Sigmoid colon (tissue), 6 donors: ENCODE measurements at regions not wholly inside any gene's neighbourhood (a gene's known extent, or its start where the extent isn't known, plus 50 kb on each side); places are given as distances from the start of the nearest gene placed in this dataset.

Experiments used
- DNase-seq: peaks from one replicate; pipeline ENCODE4 v3.0.0-alpha.2; 2019
- H3K27ac ChIP-seq, 4 donors: fragments of 200-600 bp; sonication (generic); one replicate each; pipeline ENCODE4 v1.5.1; 2016 to 2019; ENCODE audit warnings: mild to moderate bottlenecking in 1 of 4
- H3K27me3 ChIP-seq, 3 donors: fragments of 200-600 bp; sonication (generic); one replicate each; pipeline ENCODE4 v1.5.1; 2019; ENCODE audit warnings: mild to moderate bottlenecking in 1 of 3
- H3K36me3 ChIP-seq, 4 donors: fragments of 200-600 bp; sonication (generic); one replicate each; pipeline ENCODE4 v1.5.1; 2016 to 2019
- H3K4me1 ChIP-seq, 4 donors: fragments of 200-600 bp; sonication (generic); one replicate each; pipeline ENCODE4 v1.5.1; 2017 to 2019
- H3K4me3 ChIP-seq, 4 donors: fragments of 200-600 bp; sonication (generic); one replicate each; pipeline ENCODE4 v1.5.1; 2017 to 2019; ENCODE audit warnings: mild to moderate bottlenecking in 2 of 4, moderate library complexity in 1 of 4
- H3K9me3 ChIP-seq, 4 donors: fragments of 200-600 bp in 3 of 4; sonication (generic) in 3 of 4; one replicate each; pipeline versions ENCODE4 v1.5.1 to v1.6.1; 2013 to 2019
- CTCF ChIP-seq, 4 experiments: fragments of 450-650 bp in 3 of 4; fragments of 200-600 bp in 1 of 4; IDR thresholded peaks; one replicate each; pipeline ENCODE4 v1.5.1; 2016 to 2019; ENCODE audit warnings: antibody characterized with exemption in 4 of 4, mild to moderate bottlenecking in 3 of 4, moderate library complexity in 2 of 4
- EP300 ChIP-seq, 4 donors: sonication (generic); formaldehyde crosslinking; IDR thresholded peaks; one replicate each; pipeline ENCODE4 v1.6.1; 2017; ENCODE audit warnings: antibody characterized with exemption in 4 of 4
- POLR2A ChIP-seq, 2 donors: fragments of 450-650 bp; IDR thresholded peaks; one replicate each; pipeline ENCODE4 v1.6.1; 2016; ENCODE audit warnings: antibody characterized with exemption in 2 of 2, mild to moderate bottlenecking in 2 of 2, moderate library complexity in 2 of 2
- POLR2AphosphoS5 ChIP-seq, 4 donors: sonication (generic); formaldehyde crosslinking; IDR thresholded peaks; one replicate each; pipeline ENCODE4 v1.6.1; 2017; ENCODE audit warnings: antibody characterized with exemption in 4 of 4
- WGBS, 2 donors: extraction: QIAGEN DNeasy Blood & Tissue Kit; methylation state at CpG; one replicate each; pipeline ENCODE4 v1.1.7; 2013; 5-methylcytosine and 5-hydroxymethylcytosine counted together
- intact Hi-C: fragments of 100-400 bp; cut with DNase I; formaldehyde crosslinking; loops from one replicate; pipeline ENCODE4 v1.15.1; 2023
- donor health status: healthy with polysubstance abuse.
- donor health status: healthy.

- DNase-seq: no peak
- no peaks in the 10 kb centered on the region for H3K9me3 ChIP-seq
- H3K27ac ChIP-seq: no peak overlapping the region
- no peak for TF ChIP-seq POLR2A (IDR thresholded peaks at IDR 0.05)
- no peak for TF ChIP-seq POLR2AphosphoS5 (IDR thresholded peaks at IDR 0.05)
- no peak for TF ChIP-seq CTCF (IDR thresholded peaks at IDR 0.05)
- TF ChIP-seq EP300 (IDR thresholded peaks at IDR 0.05): no peak
- no peaks in the 10 kb centered on the region for H3K4me1 ChIP-seq
- H3K27me3 ChIP-seq: no peaks in the 10 kb centered on the region
- H3K36me3 ChIP-seq: no peaks in the 10 kb centered on the region
- intact Hi-C loops: no loop called here
- H3K4me3 ChIP-seq: no peak overlapping the region
Observed at GRCh38 chr16:51988977-51989376, 558.0 kb downstream of the TOX3 start.

- 41 to 47% methylated on average over 1 of the region's 1 CpG for WGBS, 2 donors
- no peak overlapping the region for H3K4me3 ChIP-seq
- H3K27ac ChIP-seq: no peak overlapping the region
- no peak for DNase-seq
- H3K27me3 ChIP-seq: no peaks in the 10 kb centered on the region
- intact Hi-C loops: no loop called here
- no peak for TF ChIP-seq POLR2AphosphoS5 (IDR thresholded peaks at IDR 0.05)
- H3K4me1 ChIP-seq: no peaks in the 10 kb centered on the region
- H3K36me3 ChIP-seq: no peaks in the 10 kb centered on the region
- no peaks in the 10 kb centered on the region for H3K9me3 ChIP-seq
Observed at GRCh38 chr16:51987519-51987918, 559.4 kb downstream of the TOX3 start.

- WGBS, 2 donors: 32 to 73% methylated on average over 2 of the region's 2 CpGs
- H3K9me3 ChIP-seq: no peaks in the 10 kb centered on the region
Observed at GRCh38 chr16:51986717-51987116, 560.2 kb downstream of the TOX3 start.

GRCh38 chr16:51986301-51986700, 560.6 kb downstream of the TOX3 start:
- Histone ChIP-seq H3K4me1 (no peaks in the 10 kb centered on the region), H3K27ac (no peak overlapping the region), H3K4me3 (no peak overlapping the region), H3K36me3 (no peaks in the 10 kb centered on the region), H3K9me3 (no peaks in the 10 kb centered on the region), H3K27me3 (no peaks in the 10 kb centered on the region)
- intact Hi-C loops: no loop called here
- TF ChIP-seq POLR2A (IDR thresholded peaks at IDR 0.05) (no peak), CTCF (IDR thresholded peaks at IDR 0.05) (no peak), POLR2AphosphoS5 (IDR thresholded peaks at IDR 0.05) (no peak), EP300 (IDR thresholded peaks at IDR 0.05) (no peak)
- WGBS, 2 donors: 67 to 76% methylated on average over 1 of the region's 1 CpG
- DNase-seq: no peak

More at GRCh38 chr16:51986717-51987116, 560.2 kb downstream of the TOX3 start:
- H3K36me3 ChIP-seq: no peaks in the 10 kb centered on the region
- intact Hi-C loops: no loop called here
- H3K27me3 ChIP-seq: no peaks in the 10 kb centered on the region
- H3K4me1 ChIP-seq: no peaks in the 10 kb centered on the region
- no peak for TF ChIP-seq CTCF (IDR thresholded peaks at IDR 0.05)
- no peak for TF ChIP-seq POLR2AphosphoS5 (IDR thresholded peaks at IDR 0.05)
- no peak for TF ChIP-seq EP300 (IDR thresholded peaks at IDR 0.05)
- TF ChIP-seq POLR2A (IDR thresholded peaks at IDR 0.05): no peak
- H3K4me3 ChIP-seq: no peak overlapping the region
- no peak for DNase-seq
- no peak overlapping the region for H3K27ac ChIP-seq

GRCh38 chr16:51985126-51985525, 561.8 kb downstream of the TOX3 start:
- DNase-seq: no peak
- intact Hi-C loops: no loop called here
- WGBS, 2 donors: 67 to 69% methylated on average over 2 of the region's 2 CpGs
- Histone ChIP-seq H3K4me1 (no peaks in the 10 kb centered on the region), H3K4me3 (no peak overlapping the region), H3K27me3 (no peaks in the 10 kb centered on the region), H3K36me3 (no peaks in the 10 kb centered on the region), H3K9me3 (no peaks in the 10 kb centered on the region), H3K27ac (no peak overlapping the region)
- TF ChIP-seq CTCF (IDR thresholded peaks at IDR 0.05) (no peak), EP300 (IDR thresholded peaks at IDR 0.05) (no peak), POLR2A (IDR thresholded peaks at IDR 0.05) (no peak), POLR2AphosphoS5 (IDR thresholded peaks at IDR 0.05) (no peak)
